A549 (cell line): ENCODE measurements at regions not wholly inside any gene's neighbourhood (a gene's known extent, or its start where the extent isn't known, plus 50 kb on each side); places are given as distances from the start of the nearest gene placed in this dataset.

Experiments
- ATAC-seq, 2 experiments: fragments of 200-7000 bp in 1 of 2; fragments of >200 bp in 1 of 2; cut with Nextera tagmentation in 1 of 2; cut with Tn5 transposase in 1 of 2; 3 replicates each; pipeline versions ENCODE4 v1.8.0 to v1.9.1; 2018 to 2020; ENCODE audit warnings: mild to moderate bottlenecking in 1 of 2, moderate library complexity in 1 of 2
- CTCF ChIA-PET: fragments of 300-600 bp; sonication (Branson Sonifier 250); formaldehyde crosslinking; extraction: SDS; loops from one replicate; lab custom pipeline; 2021; ENCODE audit warnings: antibody characterized with exemption, inconsistent platforms; lab: Yijun Ruan, JAX
- POLR2A ChIA-PET: fragments of 350-600 bp; formaldehyde crosslinking; extraction: SDS; loops from one replicate; lab custom pipeline; 2021; ENCODE audit warnings: antibody characterized with exemption, inconsistent platforms; lab: Yijun Ruan, JAX
- DNase-seq, 2 experiments: peaks; one replicate each; pipeline versions ENCODE4 v3.0.0 to v3.0.0-alpha.2; 2011 to 2016; ENCODE audit warnings: low read depth in 1 of 2, low spot score in 1 of 2
- FAIRE-seq: peaks from 2 replicates; lab custom pipeline; 2011; peaks lifted over from hg19 to GRCh38; lab: Jason Lieb, UNC
- H3K27ac ChIP-seq, 2 experiments: fragments of >200 bp; sonication (Bioruptor Twin); formaldehyde crosslinking; 3 replicates each; pipeline ENCODE4 v1.5.1; 2016 to 2017
- H3K4me1 ChIP-seq: fragments of >200 bp; sonication (Bioruptor Twin); formaldehyde crosslinking; 3 replicates; pipeline ENCODE4 v1.6.1; 2016
- H3K4me2 ChIP-seq: fragments of >200 bp; sonication (Bioruptor Twin); formaldehyde crosslinking; 3 replicates; pipeline ENCODE4 v1.6.1; 2016
- H3K4me3 ChIP-seq: fragments of >200 bp; sonication (Bioruptor Twin); formaldehyde crosslinking; 3 replicates; pipeline ENCODE4 v1.5.1; 2016
- H3K9me3 ChIP-seq: fragments of >200 bp; sonication (Bioruptor Twin); formaldehyde crosslinking; 3 replicates; pipeline ENCODE4 v1.6.1; 2016
- BHLHE40 ChIP-seq: IDR thresholded peaks from 2 replicates; pipeline ENCODE4 v1.6.1; 2012; ENCODE audit warnings: low read depth, low read length, inconsistent platforms
- CBX2 ChIP-seq: fragments of 200-600 bp; sonication (generic); IDR thresholded peaks from 2 replicates; pipeline ENCODE4 v1.6.1; 2016; ENCODE audit warnings: low read depth, mild to moderate bottlenecking, borderline replicate concordance
- CHD2 ChIP-seq: fragments of 150-350 bp; IDR thresholded peaks from 2 replicates; pipeline ENCODE4 v1.6.1; 2014; ENCODE audit warnings: low read length; ENCODE audit not compliant: partially characterized antibody
- CHD4 ChIP-seq: fragments of 200-600 bp; sonication (generic); IDR thresholded peaks from 2 replicates; pipeline ENCODE4 v1.6.1; 2016; ENCODE audit warnings: antibody characterized with exemption, mild to moderate bottlenecking, borderline replicate concordance
- EP300 ChIP-seq, 2 experiments: fragments of >200 bp; sonication (Bioruptor Twin); formaldehyde crosslinking; IDR thresholded peaks; 2 replicates in 1 of 2; 3 replicates in 1 of 2; pipeline ENCODE4 v1.6.1; 2016 to 2017
- FOSB ChIP-seq: fragments of 250-450 bp; sonication (Bioruptor Pico); IDR thresholded peaks from 2 replicates; pipeline ENCODE4 v1.5.0; 2020; ENCODE audit warnings: mild to moderate bottlenecking, moderate library complexity
- HOXB5 ChIP-seq: fragments of 250-450 bp; sonication (Bioruptor Pico); IDR thresholded peaks from 2 replicates; pipeline ENCODE4 v1.5.0; 2020; ENCODE audit warnings: mild to moderate bottlenecking, moderate library complexity
- KDM1A ChIP-seq: fragments of 200-600 bp; sonication (generic); IDR thresholded peaks from 2 replicates; pipeline ENCODE4 v1.6.1; 2016; ENCODE audit warnings: low read depth, mild to moderate bottlenecking
- KDM5A ChIP-seq: fragments of 200-600 bp; sonication (generic); IDR thresholded peaks from 2 replicates; pipeline ENCODE4 v1.6.1; 2016; ENCODE audit warnings: antibody characterized with exemption, mild to moderate bottlenecking
- NPAS2 ChIP-seq: fragments of 250-450 bp; sonication (Bioruptor Pico); IDR thresholded peaks from 2 replicates; pipeline ENCODE4 v1.8.0; 2022; ENCODE audit warnings: mild to moderate bottlenecking, moderate library complexity, borderline replicate concordance
- PHF8 ChIP-seq: fragments of 200-600 bp; sonication (generic); IDR thresholded peaks from 2 replicates; pipeline ENCODE4 v1.6.1; 2016; ENCODE audit warnings: low read depth, mild to moderate bottlenecking, antibody characterized with exemption, moderate library complexity, borderline replicate concordance
- POLR2A ChIP-seq: IDR thresholded peaks from 2 replicates; pipeline ENCODE4 v1.6.1; 2012; ENCODE audit warnings: mild to moderate bottlenecking, low read length
- TP53 ChIP-seq: fragments of 250-450 bp; sonication (Bioruptor Pico); IDR thresholded peaks from 2 replicates; pipeline ENCODE4 v1.5.0; 2021; ENCODE audit warnings: mild to moderate bottlenecking, moderate library complexity
- ZFP36 ChIP-seq: fragments of 450-650 bp; IDR thresholded peaks from 2 replicates; pipeline ENCODE4 v1.6.1; 2014; ENCODE audit warnings: borderline replicate concordance; ENCODE audit not compliant: partially characterized antibody
- ZSCAN20 ChIP-seq: fragments of 250-450 bp; sonication (Bioruptor Pico); IDR thresholded peaks from 2 replicates; pipeline ENCODE4 v1.8.0; 2022; ENCODE audit warnings: mild to moderate bottlenecking, moderate library complexity
- WGBS: methylation state at CpG from one replicate; pipeline ENCODE4 v1.1.6; 2017; ENCODE audit errors: missing lambda C conversion rate; 5-methylcytosine and 5-hydroxymethylcytosine counted together
- TF ChIP-seq, protein P1 (sequence below): fragments of 250-450 bp; sonication (Bioruptor Pico); IDR thresholded peaks from 2 replicates; pipeline ENCODE4 v1.5.0; 2021; ENCODE audit warnings: mild to moderate bottlenecking, moderate library complexity, borderline replicate concordance
- TF ChIP-seq, protein P2 (sequence below): fragments of 450-650 bp; IDR thresholded peaks from 2 replicates; pipeline ENCODE4 v1.6.1; 2014; ENCODE audit warnings: antibody characterized with exemption
- TF ChIP-seq, protein P3 (sequence below): fragments of 200-600 bp; sonication (generic); IDR thresholded peaks from 2 replicates; pipeline ENCODE4 v1.6.1; 2016; ENCODE audit warnings: antibody characterized with exemption, mild to moderate bottlenecking, moderate library complexity
- TF ChIP-seq, protein P4 (sequence below): IDR thresholded peaks from 2 replicates; pipeline ENCODE4 v1.6.1; 2012
- TF ChIP-seq, protein P5 (sequence below): IDR thresholded peaks from 2 replicates; pipeline ENCODE4 v1.6.1; 2012

DNA sequence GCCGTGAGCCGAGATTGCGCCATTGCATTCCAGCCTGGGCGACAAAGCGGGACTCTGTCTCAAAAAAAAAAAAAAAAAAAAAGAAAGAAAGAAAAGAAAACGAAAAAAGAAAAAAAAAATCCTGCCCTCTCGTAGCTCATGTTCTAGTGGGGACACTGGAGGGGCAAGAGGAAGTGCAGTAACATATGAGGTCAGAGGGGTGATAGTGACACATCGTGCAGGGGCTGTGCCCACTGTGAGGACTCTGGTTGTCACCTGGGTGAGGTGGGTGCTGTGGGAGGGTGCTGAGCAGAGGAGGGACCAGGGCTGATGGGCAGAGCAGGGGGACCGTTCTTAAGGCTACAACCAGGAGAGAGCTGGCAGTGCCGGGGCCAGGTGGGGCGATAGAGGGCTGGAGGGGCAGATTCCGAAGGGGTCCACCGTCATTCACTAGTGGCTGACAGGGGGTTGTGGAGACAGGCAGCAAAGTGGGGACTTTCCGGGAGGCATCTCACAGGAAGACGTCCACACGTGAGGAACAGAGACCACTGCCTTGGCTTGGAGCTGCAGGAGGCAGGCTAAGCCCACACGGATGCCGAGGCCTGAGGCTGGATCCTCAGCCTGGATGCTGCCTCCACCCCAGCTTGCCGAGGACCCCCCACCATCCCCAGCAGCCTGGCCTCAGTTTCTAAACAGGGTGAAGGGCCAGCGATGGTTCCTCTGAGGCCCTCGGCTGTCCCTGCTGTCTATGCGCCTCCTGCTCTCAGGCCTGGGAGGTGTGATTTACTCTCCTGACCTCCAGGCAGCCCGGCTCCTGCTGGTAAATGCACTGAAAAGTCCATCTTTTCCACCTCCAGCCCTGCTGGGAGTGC, 154.3 kb upstream of the IQSEC1 start:
- no peak for TF ChIP-seq ZFP36
- no peak for TF ChIP-seq FOSB (CRISPR knock-in tag)
- TF ChIP-seq HOXB5 (CRISPR knock-in tag): no peak
- no peak for TF ChIP-seq BHLHE40
- no peak for TF ChIP-seq CHD2
- TF ChIP-seq, protein P1, sequence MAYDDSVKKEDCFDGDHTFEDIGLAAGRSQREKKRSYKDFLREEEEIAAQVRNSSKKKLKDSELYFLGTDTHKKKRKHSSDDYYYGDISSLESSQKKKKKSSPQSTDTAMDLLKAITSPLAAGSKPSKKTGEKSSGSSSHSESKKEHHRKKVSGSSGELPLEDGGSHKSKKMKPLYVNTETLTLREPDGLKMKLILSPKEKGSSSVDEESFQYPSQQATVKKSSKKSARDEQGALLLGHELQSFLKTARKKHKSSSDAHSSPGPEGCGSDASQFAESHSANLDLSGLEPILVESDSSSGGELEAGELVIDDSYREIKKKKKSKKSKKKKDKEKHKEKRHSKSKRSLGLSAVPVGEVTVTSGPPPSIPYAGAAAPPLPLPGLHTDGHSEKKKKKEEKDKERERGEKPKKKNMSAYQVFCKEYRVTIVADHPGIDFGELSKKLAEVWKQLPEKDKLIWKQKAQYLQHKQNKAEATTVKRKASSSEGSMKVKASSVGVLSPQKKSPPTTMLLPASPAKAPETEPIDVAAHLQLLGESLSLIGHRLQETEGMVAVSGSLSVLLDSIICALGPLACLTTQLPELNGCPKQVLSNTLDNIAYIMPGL: no peak
- TF ChIP-seq, protein P2, sequence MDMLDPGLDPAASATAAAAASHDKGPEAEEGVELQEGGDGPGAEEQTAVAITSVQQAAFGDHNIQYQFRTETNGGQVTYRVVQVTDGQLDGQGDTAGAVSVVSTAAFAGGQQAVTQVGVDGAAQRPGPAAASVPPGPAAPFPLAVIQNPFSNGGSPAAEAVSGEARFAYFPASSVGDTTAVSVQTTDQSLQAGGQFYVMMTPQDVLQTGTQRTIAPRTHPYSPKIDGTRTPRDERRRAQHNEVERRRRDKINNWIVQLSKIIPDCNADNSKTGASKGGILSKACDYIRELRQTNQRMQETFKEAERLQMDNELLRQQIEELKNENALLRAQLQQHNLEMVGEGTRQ: no peak
- TF ChIP-seq, protein P3, sequence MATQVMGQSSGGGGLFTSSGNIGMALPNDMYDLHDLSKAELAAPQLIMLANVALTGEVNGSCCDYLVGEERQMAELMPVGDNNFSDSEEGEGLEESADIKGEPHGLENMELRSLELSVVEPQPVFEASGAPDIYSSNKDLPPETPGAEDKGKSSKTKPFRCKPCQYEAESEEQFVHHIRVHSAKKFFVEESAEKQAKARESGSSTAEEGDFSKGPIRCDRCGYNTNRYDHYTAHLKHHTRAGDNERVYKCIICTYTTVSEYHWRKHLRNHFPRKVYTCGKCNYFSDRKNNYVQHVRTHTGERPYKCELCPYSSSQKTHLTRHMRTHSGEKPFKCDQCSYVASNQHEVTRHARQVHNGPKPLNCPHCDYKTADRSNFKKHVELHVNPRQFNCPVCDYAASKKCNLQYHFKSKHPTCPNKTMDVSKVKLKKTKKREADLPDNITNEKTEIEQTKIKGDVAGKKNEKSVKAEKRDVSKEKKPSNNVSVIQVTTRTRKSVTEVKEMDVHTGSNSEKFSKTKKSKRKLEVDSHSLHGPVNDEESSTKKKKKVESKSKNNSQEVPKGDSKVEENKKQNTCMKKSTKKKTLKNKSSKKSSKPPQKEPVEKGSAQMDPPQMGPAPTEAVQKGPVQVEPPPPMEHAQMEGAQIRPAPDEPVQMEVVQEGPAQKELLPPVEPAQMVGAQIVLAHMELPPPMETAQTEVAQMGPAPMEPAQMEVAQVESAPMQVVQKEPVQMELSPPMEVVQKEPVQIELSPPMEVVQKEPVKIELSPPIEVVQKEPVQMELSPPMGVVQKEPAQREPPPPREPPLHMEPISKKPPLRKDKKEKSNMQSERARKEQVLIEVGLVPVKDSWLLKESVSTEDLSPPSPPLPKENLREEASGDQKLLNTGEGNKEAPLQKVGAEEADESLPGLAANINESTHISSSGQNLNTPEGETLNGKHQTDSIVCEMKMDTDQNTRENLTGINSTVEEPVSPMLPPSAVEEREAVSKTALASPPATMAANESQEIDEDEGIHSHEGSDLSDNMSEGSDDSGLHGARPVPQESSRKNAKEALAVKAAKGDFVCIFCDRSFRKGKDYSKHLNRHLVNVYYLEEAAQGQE: no peak
- no peak for TF ChIP-seq NPAS2 (CRISPR knock-in tag)
- TF ChIP-seq TP53 (CRISPR knock-in tag): no peak
- TF ChIP-seq ZSCAN20 (CRISPR knock-in tag): no peak
- no peak for TF ChIP-seq CHD4
- TF ChIP-seq, all 56 proteins: peak for 0
- POLR2A ChIA-PET: no interaction called here
- Histone ChIP-seq H3K4me2 (no peak overlapping the region), H3K4me3 (no peak overlapping the region), H3K9me3 (no peaks in the 10 kb centered on the region), H3K27ac (no peak overlapping the region), H3K4me1 (no peaks in the 10 kb centered on the region)
- WGBS: 90% methylated on average over 20 of the region's 23 CpGs
- no peak for ATAC-seq
- FAIRE-seq: no peak
- no peak for DNase-seq
- CTCF ChIA-PET: interaction anchor here (0.8 to 1.0 kb wide), 2 partner anchors 15 to 26 kb away, joined by 3 to 9 read pairs; no protein-coding TSS in a partner anchor

DNA sequence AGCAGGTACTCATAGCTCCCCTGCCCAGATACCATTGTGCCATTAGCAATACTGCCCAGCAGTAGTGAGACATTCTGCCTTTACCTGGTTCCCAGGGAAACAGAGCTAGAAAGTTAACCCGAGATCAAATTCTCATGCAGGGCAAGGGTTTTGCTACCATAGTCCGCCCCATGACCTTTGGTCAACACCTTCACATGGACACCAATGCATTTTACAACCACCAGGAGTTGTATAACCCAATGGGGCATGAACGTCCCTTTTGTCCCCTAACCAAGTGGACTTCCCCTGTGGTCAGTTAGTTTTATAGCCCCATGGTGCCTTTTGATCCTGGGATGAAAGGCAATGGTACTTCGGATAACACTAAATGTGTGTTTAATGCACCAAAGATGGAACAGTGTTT, 151.7 kb upstream of the IQSEC1 start:
- no peaks in the 10 kb centered on the region for H3K9me3 ChIP-seq
- CTCF ChIA-PET: interaction anchor here (0.6 kb wide), 1 partner anchor 50 kb away, joined by 4 read pairs; no protein-coding TSS in a partner anchor
- peak; percentile 18 for FAIRE-seq

DNA sequence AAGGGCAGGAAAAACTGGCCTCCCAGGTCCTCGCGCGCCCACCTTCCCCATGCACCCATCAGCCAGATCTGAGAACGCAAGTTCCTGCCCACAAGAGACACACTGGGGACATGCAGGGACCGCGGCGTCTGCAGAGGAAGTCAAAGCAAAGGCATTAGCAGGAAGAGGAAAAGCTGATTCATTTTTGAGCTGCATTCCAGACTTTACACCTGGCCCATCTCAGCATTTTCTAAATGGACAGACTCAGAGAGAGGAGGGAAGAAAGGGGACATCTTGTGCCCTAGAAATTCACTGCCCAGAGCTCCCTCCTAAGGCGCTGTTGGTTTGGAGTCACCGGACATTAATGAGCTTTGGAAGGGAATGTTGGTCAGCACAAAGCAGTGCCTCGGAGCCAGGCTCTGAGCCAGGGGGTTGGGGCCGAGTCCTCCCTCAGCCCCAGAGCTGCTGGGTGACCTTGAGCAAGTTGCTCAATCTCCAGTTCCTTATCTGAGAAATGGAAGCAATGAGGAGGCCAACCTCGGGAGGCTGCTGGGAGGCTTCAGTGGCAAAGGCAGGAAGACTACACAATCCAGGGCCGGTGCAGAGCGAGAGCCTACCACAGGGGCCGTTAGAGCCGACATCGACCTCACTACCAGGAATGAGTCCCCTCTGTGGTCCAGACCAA, 150.5 kb upstream of the IQSEC1 start:
- ATAC-seq: no peak
- no peak for FAIRE-seq
- DNase-seq: no peak
- peaks cover 7% of the 10 kb centered on the region for H3K4me1 ChIP-seq
- 72% methylated on average over 16 of the region's 17 CpGs for WGBS
- CTCF ChIA-PET: interaction anchor here (0.7 to 0.9 kb wide), 3 partner anchors 7 to 132 kb away, joined by 3 read pairs; no protein-coding TSS in a partner anchor
- no peak overlapping the region for H3K4me3 ChIP-seq
- H3K9me3 ChIP-seq: no peaks in the 10 kb centered on the region
- no peak overlapping the region for H3K4me2 ChIP-seq
- no peak for TF ChIP-seq ZFP36
- no peak for TF ChIP-seq POLR2A
- TF ChIP-seq CHD2: no peak
- TF ChIP-seq, protein P4, sequence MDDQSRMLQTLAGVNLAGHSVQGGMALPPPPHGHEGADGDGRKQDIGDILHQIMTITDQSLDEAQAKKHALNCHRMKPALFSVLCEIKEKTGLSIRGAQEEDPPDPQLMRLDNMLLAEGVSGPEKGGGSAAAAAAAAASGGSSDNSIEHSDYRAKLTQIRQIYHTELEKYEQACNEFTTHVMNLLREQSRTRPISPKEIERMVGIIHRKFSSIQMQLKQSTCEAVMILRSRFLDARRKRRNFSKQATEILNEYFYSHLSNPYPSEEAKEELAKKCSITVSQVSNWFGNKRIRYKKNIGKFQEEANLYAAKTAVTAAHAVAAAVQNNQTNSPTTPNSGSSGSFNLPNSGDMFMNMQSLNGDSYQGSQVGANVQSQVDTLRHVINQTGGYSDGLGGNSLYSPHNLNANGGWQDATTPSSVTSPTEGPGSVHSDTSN: no peak
- no peak for TF ChIP-seq NPAS2 (CRISPR knock-in tag)
- TF ChIP-seq, protein P5, sequence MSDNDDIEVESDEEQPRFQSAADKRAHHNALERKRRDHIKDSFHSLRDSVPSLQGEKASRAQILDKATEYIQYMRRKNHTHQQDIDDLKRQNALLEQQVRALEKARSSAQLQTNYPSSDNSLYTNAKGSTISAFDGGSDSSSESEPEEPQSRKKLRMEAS: no peak
- TF ChIP-seq KDM5A: no peak
- no peak for TF ChIP-seq PHF8
- no peak for TF ChIP-seq CBX2
- no peak for TF ChIP-seq EP300 (IDR thresholded peaks at IDR 0.05)
- no peak for TF ChIP-seq CHD4
- POLR2A ChIA-PET: no interaction called here
- H3K27ac ChIP-seq: no peak overlapping the region

More for the DNA sequence above, 151.7 kb upstream of the IQSEC1 start:
- WGBS: 91% methylated on average over 4 of the region's 4 CpGs
- H3K27ac ChIP-seq: no peak overlapping the region
- H3K4me1 ChIP-seq: no peaks in the 10 kb centered on the region
- POLR2A ChIA-PET: no interaction called here
- DNase-seq (no peak), ATAC-seq (no peak)
- H3K4me3 ChIP-seq: no peak overlapping the region
- TF ChIP-seq KDM1A: no peak
- H3K4me2 ChIP-seq: no peak overlapping the region
